Endodermal cell (in vitro differentiated cells): ENCODE measurements at regions not wholly inside any gene's neighbourhood (a gene's known extent, or its start where the extent isn't known, plus 50 kb on each side); places are given as distances from the start of the nearest gene placed in this dataset.

ENCODE experiments used
- DNase-seq: peaks from one replicate; pipeline ENCODE4 v3.0.0-alpha.2; 2017
- H3K27ac ChIP-seq: 2 replicates; pipeline ENCODE4 v1.5.1; 2013; ENCODE audit warnings: mild to moderate bottlenecking, low read depth, low read length, moderate library complexity
- H3K27me3 ChIP-seq: 2 replicates; pipeline ENCODE4 v1.6.1; 2013; ENCODE audit warnings: mild to moderate bottlenecking, low read length, moderate library complexity; ENCODE audit not compliant: insufficient read depth, control insufficient read depth, poor library complexity, severe bottlenecking
- H3K36me3 ChIP-seq: 2 replicates; pipeline ENCODE4 v1.7.0; 2013; ENCODE audit warnings: mild to moderate bottlenecking, low read length, moderate library complexity; ENCODE audit not compliant: control insufficient read depth, insufficient read depth
- H3K4me1 ChIP-seq: one replicate; pipeline ENCODE4 v1.7.0; 2013; ENCODE audit warnings: low read length; ENCODE audit not compliant: control insufficient read depth, insufficient read depth
- H3K4me3 ChIP-seq: 2 replicates; pipeline ENCODE4 v1.5.1; 2013; ENCODE audit warnings: mild to moderate bottlenecking, low read length, moderate library complexity
- H3K9ac ChIP-seq: 2 replicates; pipeline ENCODE4 v1.6.1; 2013; ENCODE audit warnings: mild to moderate bottlenecking, low read length, moderate library complexity; ENCODE audit not compliant: poor library complexity, severe bottlenecking; ENCODE audit errors: extremely low read depth
- H3K9me3 ChIP-seq: 2 replicates; pipeline ENCODE4 v1.6.1; 2013; ENCODE audit warnings: mild to moderate bottlenecking, low read length, moderate library complexity; ENCODE audit not compliant: control insufficient read depth
- H3K27ac Mint-ChIP-seq: 2 replicates; pipeline ENCODE4 v1.8.0; 2020; ENCODE audit warnings: mixed read lengths
- H3K27me3 Mint-ChIP-seq: 2 replicates; pipeline ENCODE4 v1.8.0; 2021; ENCODE audit warnings: mild to moderate bottlenecking, mixed read lengths; ENCODE audit not compliant: insufficient read depth
- H3K36me3 Mint-ChIP-seq: 2 replicates; pipeline ENCODE4 v1.8.0; 2020; ENCODE audit warnings: low read depth, mixed read lengths
- H3K4me1 Mint-ChIP-seq: 2 replicates; pipeline ENCODE4 v1.8.0; 2020; ENCODE audit warnings: mixed read lengths
- H3K4me3 Mint-ChIP-seq: 2 replicates; pipeline ENCODE4 v1.8.0; 2020; ENCODE audit warnings: mild to moderate bottlenecking, moderate library complexity, mixed read lengths
- H3K9me3 Mint-ChIP-seq: 2 replicates; pipeline ENCODE4 v1.8.0; 2020; ENCODE audit warnings: mild to moderate bottlenecking, mixed read lengths
- WGBS, 2 experiments: methylation state at CpG; one replicate each; pipeline versions ENCODE4 v1.1.5 to v1.1.7; 2013; ENCODE audit warnings: missing lambda C conversion rate in 2 of 2, mixed read lengths in 1 of 2; ENCODE audit not compliant: insufficient coverage in 1 of 2, insufficient read length in 1 of 2; 5-methylcytosine and 5-hydroxymethylcytosine counted together
- TF ChIP-seq, protein P1 (sequence below): fragments of 200-600 bp; sonication (generic); conservative IDR thresholded peaks from 2 replicates; pipeline ENCODE4 v1.5.0; 2021; ENCODE audit warnings: antibody characterized with exemption, mild to moderate bottlenecking

DNA sequence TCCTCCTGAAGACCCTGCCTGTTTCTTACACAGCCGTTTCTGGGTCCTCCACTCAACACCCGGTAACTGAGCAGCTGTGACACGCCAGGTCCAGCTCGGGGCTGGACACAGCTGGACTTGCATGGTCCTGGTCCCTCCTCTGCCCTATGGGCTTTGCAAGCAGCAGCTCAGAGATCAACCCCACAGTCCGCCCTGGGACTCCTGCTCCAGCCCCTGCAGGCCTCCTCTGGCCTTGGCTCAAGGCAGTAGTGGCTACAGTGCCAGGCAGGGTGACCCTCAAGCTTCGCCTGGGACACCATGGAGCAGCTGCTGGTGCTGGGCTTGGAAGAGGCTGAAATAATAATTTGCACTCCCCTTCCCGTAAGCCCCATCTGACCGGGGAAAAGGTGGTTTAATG, 66.1 kb upstream of the OLFM1 start:
- H3K9me3 Mint-ChIP-seq, result peaks cover 15% of the 10 kb centered on the region

DNA sequence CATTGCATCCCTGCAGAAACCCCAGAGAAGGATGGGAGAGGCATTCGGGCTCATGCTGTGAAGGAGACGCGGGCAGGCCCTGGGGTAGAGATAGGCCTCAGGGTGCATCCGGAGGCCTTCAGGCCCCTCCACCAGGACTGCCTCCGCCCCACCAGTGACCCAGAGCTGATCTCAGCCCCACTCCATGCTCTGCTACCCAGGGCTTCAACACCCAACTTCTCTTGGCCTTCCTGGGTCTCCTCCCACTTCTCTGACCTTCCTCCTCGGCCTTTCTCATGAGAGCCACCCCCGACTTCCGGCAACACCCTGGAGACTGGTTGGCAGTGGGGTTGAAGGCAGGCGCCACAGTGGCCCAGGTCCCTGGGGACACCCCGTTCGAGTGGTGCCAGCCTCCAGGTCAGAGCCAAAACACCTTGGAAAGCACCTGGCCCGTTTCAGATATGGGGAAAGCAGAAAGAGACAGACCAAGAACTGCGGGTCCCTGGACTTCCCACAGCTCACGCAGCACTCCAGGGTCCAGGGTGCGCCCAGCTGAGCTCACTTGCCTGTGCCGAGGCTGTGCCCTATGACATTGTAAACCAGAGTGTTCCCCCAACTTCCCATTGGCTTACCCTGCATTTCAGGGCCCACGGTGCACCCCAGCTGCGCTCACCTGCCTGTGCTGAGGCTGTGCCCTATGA, 65.1 kb upstream of the OLFM1 start:
- no peaks in the 10 kb centered on the region for H3K36me3 Mint-ChIP-seq
- no peak overlapping the region for H3K4me3 Mint-ChIP-seq
- no peaks in the 10 kb centered on the region for H3K4me1 Mint-ChIP-seq
- no peaks in the 10 kb centered on the region for H3K36me3 ChIP-seq
- H3K27ac Mint-ChIP-seq, result no peak overlapping the region
- peaks cover 1% of the 10 kb centered on the region for H3K27me3 Mint-ChIP-seq
- no peaks in the 10 kb centered on the region for H3K4me1 ChIP-seq
- no peaks in the 10 kb centered on the region for H3K9me3 ChIP-seq
- DNase-seq, result no peak
- H3K4me3 ChIP-seq, result no peak overlapping the region
- H3K27ac ChIP-seq, result no peak overlapping the region
- 91 to 97% methylated on average over 11 to 18 of the region's 18 CpGs for WGBS, 2 experiments
- TF ChIP-seq, protein P1, sequence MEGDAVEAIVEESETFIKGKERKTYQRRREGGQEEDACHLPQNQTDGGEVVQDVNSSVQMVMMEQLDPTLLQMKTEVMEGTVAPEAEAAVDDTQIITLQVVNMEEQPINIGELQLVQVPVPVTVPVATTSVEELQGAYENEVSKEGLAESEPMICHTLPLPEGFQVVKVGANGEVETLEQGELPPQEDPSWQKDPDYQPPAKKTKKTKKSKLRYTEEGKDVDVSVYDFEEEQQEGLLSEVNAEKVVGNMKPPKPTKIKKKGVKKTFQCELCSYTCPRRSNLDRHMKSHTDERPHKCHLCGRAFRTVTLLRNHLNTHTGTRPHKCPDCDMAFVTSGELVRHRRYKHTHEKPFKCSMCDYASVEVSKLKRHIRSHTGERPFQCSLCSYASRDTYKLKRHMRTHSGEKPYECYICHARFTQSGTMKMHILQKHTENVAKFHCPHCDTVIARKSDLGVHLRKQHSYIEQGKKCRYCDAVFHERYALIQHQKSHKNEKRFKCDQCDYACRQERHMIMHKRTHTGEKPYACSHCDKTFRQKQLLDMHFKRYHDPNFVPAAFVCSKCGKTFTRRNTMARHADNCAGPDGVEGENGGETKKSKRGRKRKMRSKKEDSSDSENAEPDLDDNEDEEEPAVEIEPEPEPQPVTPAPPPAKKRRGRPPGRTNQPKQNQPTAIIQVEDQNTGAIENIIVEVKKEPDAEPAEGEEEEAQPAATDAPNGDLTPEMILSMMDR, result no peak
- no peaks in the 10 kb centered on the region for H3K27me3 ChIP-seq
- H3K9ac ChIP-seq, result no peak overlapping the region
- H3K9me3 Mint-ChIP-seq, result peaks cover 17% of the 10 kb centered on the region

More for the DNA sequence above, 66.1 kb upstream of the OLFM1 start:
- 88 to 90% methylated on average over 8 of the region's 8 CpGs for WGBS, 2 experiments
- Histone ChIP-seq H3K9ac (no peak overlapping the region), H3K36me3 (no peaks in the 10 kb centered on the region), H3K27ac (no peak overlapping the region), H3K4me1 (no peaks in the 10 kb centered on the region), H3K4me3 (no peak overlapping the region), H3K9me3 (no peaks in the 10 kb centered on the region), H3K27me3 (no peaks in the 10 kb centered on the region)
- no peaks in the 10 kb centered on the region for H3K4me1 Mint-ChIP-seq
- TF ChIP-seq, protein P1, result no peak
- no peak for DNase-seq
- no peak overlapping the region for H3K27ac Mint-ChIP-seq
- H3K4me3 Mint-ChIP-seq, result no peak overlapping the region
- H3K36me3 Mint-ChIP-seq, result no peaks in the 10 kb centered on the region
- H3K27me3 Mint-ChIP-seq, result peaks cover 1% of the 10 kb centered on the region

DNA sequence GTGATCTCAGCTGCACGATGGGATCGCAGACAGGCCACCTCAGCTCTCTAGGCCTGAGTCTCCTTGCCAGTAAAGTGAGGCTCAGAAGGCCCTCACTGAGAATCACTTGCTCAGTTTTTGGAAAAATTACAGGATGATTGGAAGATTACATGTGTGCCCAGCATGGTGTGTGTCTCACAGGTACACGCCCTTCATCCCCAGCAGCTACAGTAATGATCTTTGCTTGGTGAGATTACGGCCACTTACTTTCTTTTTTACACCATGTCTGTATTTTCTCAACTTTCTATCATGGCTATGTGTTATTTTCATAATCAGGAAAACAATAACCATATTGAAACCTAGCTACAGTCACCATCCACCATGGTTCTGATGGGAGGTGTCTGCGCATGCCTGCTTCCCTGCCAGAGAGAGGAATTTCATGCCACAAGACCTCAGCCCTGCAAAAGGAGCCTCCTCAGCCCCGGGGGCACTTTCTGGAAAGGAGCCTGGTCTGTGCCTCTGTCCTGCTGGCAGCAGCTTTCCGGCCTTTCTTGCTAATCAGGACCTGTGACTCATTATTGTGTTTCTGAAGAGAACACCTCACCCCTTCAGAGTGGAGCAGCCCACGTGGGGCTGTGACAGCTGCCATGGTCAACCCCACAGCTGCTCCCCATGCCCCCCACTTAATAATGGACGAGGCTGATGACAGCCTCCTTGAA, 64.2 kb upstream of the OLFM1 start:
- DNase-seq, result no peak
- H3K4me1 ChIP-seq, result no peaks in the 10 kb centered on the region
- no peaks in the 10 kb centered on the region for H3K27me3 ChIP-seq
- Mint-ChIP-seq H3K9me3 (peaks cover 17% of the 10 kb centered on the region), H3K4me3 (no peak overlapping the region), H3K4me1 (no peaks in the 10 kb centered on the region), H3K27me3 (peaks cover 1% of the 10 kb centered on the region), H3K27ac (no peak overlapping the region), H3K36me3 (no peaks in the 10 kb centered on the region)
- H3K36me3 ChIP-seq, result no peaks in the 10 kb centered on the region
- H3K9me3 ChIP-seq, result no peaks in the 10 kb centered on the region
- 78 to 79% methylated on average over 6 to 9 of the region's 9 CpGs for WGBS, 2 experiments
- peak overlapping the region; percentile 22 for H3K27ac ChIP-seq
- TF ChIP-seq, protein P1, result no peak
- no peak overlapping the region for H3K4me3 ChIP-seq
- H3K9ac ChIP-seq, result no peak overlapping the region
